Activated naive CD8-positive, alpha-beta T cell treated with anti-CD3 and anti-CD28 coated beads, Interleukin-2, amount 50 U/mL, for 16 hours (primary cell): ENCODE measurements at regions not wholly inside any gene's neighbourhood (a gene's known extent, or its start where the extent isn't known, plus 50 kb on each side); places are given as distances from the start of the nearest gene placed in this dataset.
"Not testable (repeated sequence)": the region's sequence is repeated elsewhere in the genome, so short reads cannot be mapped to it uniquely, and the experiment has no call there.

ENCODE experiments used
- DNase-seq: peaks from one replicate; pipeline ENCODE4 v3.0.0-alpha.2; 2020; ENCODE audit warnings: low read depth, low spot score

DNA sequence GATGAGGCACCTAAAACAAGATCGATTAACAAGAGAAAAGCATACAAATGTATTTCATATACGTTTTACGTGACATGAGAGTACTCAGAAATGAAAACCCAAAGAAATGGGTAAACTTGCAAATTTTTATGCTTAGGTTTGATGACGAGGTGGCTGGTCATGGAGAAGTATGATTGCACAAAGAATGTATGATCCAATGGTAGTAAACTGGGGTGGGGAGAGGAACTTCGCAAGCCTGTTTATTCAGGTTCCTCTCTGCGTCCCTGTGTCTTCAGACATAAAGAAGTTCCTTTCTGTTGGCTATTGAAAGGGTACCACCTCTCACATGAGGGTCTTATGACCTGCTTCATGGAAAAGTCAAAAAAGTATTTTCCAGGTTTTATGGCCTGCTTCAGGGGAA is 309.2 kb downstream of the BCOR start:
- DNase-seq = no peak

DNA sequence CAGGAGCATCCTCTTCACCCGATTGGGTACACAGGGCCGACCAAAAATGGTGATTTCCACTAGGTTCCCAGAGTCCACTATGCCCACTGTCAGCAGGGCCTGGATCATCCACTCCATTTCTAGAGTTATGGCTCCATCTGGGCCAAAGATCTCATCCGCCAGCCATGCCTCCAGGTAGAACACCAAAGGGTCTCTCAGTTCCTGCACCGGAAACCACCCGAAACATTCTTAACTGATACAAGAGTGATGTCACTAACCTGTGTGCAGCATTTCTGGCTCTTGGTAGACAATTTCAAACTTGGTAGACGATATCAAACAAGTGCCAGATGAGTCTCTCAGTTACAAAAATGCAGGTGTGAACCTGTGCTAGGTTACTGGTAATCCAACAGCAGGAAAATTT is 306.1 kb downstream of the BCOR start:
- no peak for DNase-seq

DNA sequence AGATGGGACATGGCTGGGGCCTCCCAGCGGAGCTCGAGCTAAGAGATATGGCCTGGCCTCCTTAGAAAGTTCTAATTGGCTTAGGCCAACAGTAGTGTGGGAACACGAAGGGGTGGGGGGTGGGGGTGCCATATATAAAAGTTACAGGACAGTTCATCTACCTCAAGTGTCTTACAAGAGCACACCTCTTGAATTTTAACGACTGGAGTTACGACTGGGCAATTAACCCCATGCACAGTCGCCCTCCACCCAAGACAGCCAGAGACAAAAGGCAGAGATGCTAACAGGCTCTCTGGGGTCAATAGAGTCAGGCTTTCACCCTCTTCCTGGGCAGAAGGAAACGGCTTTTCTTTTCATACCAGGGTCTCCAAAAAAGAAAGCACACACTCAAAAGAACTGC is 302.2 kb downstream of the BCOR start:
- no peak for DNase-seq

DNA sequence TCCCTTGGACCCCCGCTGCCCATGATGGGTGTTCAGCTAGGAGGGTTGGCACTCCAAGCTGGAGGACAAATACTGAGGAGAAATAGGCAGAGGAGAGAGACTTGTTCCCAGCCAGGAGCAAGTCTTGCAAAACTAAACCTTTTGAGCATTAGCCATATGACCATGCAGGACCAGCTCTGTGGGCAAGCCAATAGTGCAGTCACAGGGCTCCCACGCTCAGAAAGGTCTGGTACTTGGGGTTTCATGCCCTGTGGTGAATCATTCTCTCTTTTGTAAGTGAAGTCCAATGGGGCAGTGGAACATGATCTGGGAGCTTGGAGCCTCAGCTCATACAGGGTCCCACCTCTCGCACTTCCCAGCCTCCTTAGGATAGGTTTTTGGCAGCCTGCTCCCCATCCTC is 300.9 kb downstream of the BCOR start:
- DNase-seq = no peak

DNA sequence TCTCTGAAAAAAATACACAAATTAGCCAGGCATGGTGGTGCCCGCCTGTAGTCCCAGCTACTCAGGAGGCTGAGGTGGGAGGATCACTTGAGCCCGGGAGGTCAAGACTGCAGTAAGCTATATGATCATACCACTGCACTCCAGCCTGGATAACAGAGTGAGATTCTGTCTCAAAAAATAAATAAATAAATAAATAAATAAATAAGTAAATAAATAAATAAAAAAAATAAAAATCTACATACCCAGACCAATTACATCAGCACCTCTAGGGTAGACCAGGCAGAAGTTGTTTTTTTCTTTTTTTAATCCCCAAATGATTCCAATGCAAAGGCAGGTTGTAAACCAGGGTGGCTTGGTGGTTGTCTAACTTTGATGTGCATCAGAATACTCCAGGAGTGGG is 299.3 kb downstream of the BCOR start:
- DNase-seq = not testable (repeated sequence)

DNA sequence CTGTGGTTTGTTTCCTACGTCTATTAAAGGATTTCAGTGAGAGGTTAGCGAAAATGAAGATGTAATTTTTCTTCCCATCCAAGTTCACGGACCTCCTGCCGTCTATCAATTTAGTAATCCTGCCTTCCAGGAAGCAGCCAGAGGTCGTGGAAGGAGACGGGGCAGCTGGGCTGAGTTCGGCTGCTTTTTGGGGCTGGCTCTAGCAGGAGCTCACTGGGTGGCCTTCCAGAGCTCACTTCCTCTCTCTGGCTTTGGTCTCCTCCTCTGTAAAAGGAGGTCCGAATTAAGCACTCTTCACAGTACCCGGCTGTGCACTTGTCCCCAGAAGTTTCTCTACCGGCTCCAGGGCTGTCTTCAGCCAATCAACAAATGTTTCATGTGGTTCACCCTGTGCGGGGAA is 295.4 kb downstream of the BCOR start:
- DNase-seq = no peak

DNA sequence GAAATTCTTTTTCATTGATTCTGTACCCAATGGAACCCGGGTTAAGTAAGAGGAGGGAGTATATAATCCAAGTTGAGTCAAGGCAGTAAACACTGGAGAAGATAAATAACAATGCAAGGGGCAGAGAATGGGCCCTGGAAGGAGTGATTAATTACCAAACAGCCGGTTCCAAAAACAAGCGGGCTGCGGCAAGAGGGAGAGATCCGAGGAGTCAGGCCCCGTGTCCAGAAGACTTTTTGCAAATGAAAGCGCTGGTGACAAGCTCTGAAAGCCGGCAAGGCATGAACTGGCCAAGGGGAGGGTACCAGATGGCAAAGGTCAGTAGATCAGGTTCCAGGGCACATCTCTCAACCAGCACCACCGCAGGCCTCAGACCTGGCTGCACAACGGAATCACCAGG is 294.9 kb downstream of the BCOR start:
- DNase-seq = no peak

DNA sequence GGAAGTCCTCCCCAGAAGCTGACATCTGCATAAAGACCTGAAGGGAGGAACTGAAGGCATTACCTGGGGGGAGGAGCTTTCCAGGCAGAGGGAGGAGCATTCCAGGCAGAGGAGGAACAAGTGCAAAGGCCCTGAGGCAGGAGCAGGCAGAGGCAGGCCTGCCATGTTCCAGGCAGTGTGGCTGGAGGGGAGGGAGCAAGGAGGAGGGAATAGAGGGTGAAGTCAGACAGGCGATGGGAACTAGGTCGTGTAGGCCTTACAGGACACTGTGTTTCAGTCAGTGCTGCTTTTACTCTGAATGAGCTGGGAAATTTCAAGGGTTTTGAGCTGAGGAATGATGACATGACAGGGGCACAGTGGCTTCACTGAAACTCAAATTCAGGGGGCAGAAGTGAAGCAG is 292.7 kb downstream of the BCOR start:
- DNase-seq = no peak

DNA sequence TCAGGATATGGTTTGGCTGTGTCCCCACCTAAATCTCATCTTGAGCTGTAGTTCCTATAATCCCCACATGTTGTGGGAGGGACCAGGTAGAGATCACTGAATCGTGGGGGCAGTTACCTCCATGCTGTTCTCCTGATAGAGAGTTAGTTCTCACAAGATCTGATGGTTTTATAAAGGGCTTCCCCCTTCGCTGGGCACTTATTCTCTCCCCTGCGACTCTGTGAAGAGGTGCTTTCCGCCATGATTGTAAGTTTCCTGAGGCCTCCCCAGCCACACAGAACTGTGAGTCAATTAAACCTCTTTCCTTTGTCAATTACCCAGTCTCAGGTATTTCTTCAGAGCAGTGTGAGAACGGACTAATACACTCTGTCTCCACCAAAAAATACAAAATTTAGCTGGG is 291.9 kb downstream of the BCOR start:
- no peak for DNase-seq

DNA sequence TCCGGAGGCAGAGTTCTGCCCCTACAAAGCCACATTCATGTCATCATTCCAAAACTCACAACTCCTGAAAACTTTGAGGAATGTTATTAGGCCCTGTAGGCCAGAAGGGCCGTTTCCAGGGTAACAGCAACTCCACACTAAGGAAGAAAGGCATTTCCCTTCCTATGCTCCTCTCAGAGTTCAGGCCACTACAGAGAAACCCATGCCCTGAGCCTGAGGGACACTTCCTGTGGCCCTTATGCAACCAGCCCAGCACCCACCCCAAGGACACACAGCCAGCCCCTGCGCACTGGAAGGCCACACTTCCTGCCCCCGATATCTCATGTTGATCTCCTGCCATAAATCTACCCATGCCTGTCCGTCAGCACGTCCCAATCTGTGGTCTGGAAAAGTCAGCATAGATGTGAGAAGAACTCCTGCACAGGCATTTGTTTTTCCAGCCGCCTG is 289.3 kb downstream of the BCOR start:
- no peak for DNase-seq

DNA sequence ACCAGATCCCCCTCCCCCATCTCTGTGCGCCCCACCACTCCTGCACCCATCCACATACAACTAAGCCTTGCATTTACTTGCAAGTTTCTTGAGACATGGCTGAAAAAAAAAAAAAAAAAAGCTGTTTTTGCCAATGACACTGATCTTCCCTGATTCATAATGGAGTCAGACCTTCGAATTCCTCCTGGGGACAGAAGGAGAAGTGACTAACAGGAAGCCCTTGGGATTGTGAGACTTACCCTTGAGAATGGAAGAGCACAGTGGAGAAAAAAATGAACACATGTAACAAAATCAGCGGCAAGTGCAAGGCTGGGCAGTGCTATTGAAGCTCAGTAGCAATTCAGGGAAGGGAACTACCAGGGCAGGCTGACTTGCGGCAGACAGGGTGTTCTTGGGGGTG is 288.4 kb downstream of the BCOR start:
- DNase-seq = no peak

DNA sequence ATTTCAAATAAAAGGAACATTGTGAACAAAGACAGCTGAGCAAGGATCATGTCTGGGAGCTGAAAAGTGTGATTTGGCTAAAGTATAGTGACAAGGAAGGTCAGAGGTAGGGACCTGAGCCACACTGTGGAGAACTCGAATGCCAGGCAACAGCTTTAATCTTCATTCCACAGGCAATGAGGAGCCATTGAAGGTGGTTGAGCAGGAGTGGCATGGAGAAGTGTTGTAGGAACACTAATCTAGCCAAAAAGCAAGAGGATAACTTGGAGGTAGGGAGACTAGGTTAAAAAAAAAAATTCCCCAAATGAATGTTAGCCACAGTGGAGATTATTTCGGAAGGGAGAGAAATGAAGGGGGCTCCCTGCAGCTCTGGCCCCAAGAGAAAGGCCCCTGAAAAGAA is 286.9 kb downstream of the BCOR start:
- DNase-seq = no peak

DNA sequence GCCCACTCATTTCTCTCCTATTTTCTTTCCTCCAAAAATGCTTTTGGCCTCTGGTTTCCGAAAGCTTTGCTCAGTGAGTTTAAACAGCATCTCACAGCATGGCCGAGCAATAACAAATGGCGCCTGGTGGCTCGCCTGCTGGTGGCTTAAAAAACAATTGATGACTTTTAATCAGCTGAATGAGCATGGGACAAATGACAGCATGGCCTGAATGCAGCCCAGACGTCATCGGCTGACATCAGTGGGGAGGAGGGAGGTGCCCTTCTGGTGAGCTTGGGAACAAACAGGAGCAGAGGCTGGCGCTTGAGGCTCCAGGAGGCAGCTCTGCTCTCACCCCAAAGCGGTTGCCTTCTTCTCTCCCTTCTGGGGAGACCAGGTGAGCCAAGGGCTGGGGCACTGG is 286.4 kb downstream of the BCOR start:
- DNase-seq = no peak

DNA sequence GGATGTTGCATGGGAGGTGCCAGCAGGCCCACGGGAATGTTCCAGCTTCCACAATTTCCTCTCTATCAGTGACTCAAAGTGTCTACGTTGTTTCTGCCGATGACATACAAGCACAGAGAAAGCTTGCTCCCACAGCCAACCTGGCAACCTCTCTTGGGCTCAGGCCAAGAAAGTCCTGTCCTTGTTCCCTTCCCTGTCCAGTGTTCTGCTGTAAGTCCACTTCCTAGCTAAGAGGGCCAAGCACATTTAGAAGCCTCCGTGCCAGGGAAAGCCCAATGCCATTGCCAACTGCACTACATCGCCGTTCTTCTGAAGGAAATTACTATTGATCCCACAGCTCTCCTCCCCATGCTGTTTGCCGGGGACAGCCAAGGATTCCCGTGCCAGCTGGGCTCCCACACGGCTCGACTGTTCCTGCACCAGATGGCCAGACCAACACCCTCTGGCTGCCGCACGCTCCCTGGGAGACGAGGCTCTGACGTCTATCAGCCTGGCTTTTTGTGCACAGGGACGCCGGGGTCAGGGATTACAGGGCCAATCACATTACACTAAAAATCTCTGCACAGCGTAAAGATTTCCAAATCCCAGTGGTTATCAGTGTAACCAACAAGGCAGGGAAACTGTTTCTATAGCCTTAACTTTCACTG is 284.0 kb downstream of the BCOR start:
- no peak for DNase-seq

DNA sequence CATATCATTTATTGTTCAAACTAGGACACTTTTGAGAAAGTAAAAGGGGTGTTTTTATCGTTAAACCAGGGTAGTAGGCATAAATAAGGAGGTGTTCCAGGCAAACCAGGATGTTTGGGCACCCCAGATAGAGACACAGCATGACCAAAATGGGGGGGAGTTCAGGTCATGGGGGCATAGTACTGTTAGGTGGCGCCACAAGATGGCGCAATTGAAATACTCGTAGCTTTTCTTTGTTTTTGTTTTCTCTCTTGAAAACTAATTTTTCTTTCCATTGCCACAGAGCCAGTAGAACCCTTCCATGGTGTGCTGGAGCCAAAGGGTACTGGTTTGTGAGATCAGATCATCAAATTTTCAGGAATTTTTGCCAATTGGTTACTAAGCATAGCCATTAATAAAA is 283.4 kb downstream of the BCOR start:
- no peak for DNase-seq

DNA sequence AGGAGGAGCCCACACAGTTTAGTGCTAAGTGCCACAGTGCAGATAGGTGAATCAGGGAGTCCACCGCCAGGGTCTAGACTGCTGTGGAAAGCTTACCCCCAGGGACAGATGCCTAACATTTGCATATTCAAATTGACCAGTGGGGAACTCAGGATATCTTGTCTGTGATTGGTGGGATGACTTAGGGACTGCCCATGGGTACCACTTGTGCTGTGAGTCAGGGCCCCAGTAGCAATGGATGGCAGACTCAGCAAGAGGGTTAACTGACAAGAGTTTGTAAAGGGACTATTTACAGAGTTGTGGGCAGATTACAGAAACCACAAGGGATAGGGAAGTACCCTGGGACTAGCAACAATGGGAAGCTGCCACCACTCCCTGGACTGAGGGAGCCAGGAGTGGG is 282.1 kb downstream of the BCOR start:
- no peak for DNase-seq

DNA sequence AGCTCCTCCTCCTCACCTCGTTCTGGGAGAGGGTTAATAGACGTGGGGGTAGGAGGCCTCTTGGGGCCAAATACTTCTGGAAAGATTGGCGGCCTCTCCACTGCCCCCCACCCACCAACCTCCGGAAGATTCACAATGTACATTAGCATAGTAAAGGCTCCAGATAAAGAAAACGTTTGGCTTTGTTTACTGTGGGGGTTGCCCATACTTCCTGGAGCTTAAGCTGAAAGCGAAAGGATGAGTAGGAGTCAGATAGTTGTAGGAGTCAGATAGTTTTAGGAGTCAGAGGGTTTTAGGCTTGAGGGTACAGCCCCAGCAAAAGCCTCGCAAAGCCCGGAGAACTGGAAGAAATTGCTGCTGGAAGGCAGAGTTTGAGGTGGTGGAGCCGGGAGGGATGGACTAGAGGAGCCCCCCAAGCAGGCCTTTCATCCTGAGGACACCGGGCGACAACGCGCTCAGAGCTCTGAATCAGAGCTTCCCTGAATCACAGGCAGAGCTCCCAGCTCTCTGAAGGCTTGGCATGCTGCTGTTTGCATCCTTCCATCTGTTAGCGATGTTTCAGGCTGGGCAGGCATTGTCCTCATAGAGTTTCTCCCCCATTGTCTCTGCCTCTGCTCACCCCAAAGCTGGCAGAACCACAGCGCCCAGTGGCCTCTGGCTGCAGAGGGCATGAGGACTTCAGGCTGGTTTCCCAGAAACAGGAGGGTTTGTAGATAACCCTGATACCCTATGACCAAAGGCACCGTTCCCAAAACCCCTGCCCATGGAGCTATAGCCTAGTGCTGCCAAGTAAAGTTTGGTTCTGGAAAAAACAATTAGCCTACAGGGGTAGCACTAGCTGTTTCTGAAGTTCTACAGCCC is 280.7 kb downstream of the BCOR start:
- no peak for DNase-seq

DNA sequence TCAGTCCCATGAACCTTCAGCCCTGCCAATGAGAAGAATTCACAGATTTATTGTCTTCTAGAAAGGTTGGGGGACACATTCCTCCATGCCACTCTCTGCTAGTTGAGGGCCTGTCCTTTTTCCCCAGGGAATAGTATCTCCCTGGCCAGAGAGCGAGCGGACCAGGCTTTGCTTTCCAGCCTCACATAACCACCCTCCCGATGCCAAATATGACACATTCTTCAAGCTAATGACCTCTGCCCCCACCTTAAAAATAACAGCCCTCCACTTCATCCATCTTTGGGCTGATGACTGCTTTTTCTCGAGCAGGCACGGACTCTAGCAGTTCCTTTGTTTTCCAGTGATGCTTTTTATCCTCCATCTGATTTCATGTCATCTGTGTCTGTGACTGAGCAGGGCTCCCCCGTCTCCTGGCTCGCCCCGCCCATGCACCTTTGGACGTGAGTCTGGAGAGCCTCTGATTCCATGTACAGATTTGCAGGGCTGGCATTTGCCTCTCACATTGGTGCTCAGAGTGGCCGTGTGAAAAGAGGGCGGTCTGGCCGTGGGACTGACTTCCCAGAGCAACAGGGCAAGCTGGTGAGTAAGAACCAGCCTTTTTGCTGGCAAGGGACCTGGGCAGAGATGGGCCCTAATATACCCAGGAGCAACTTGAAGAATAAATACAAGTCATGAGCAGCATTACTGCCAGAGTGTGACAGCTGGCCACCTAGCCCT is 279.8 kb downstream of the BCOR start:
- no peak for DNase-seq

DNA sequence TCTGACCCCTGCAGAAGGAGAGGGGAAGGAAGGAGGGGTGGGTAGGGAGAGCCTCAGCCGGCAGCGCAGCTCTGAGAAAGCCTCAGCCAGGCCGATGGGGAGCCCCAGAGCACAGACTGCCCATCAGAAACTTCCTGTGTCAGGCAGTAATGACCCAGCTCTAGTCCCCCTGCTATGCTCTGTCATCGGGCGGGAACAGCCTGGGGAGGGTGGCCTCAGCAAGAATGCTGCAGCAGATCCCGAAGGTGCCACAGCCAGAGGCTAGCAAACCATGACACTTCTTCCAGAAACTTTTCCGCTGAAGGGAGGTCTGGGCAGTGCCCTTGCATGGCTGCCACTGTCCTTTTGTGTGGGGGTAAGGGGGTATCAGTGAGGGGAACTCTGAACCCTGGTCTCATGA is 279.0 kb downstream of the BCOR start:
- DNase-seq = no peak

DNA sequence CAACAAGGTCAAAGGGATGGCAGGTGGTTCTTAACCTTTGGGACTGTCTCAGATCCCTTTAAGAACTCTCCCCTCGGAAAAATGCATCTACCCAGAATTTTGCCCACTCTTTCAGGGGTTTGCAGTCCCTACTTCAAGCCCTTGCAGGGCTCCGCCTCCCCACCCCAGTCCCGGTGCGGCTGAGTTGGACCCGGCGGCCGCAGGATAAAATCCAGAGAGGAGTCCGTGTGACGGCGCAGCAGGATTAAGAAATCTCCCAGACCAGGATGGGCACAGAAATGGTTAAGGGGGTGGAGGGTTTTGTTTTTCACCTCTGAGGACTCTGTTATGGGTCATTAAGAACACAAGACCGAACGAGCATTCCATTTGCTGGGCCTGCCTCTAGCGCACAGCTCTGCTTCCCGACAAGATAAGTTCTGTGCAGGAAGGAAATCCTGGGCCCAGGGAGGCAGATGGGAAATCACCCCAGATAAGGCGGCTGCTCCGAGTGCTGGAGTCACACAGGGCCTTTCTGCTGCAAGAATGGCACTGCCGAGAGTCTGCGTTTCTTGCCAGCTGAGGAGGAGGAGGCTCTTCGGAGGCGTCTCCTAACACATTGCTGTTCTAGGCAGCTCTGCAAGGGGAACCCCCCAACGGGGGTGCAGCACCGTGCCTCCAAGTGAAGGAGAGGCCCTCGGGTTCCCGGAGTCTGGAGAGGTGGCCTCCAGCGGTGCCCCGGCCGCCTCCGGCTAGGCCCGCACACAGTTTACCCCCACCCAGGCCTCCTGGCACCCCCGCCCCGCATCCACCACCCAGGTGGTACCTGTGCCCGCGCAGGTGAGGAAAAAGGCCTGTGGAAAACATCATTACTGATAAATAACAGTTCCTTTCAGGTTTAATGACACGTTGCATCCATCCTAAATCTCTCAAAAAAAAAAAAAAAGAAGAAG is 277.6 kb downstream of the BCOR start:
- no peak for DNase-seq

DNA sequence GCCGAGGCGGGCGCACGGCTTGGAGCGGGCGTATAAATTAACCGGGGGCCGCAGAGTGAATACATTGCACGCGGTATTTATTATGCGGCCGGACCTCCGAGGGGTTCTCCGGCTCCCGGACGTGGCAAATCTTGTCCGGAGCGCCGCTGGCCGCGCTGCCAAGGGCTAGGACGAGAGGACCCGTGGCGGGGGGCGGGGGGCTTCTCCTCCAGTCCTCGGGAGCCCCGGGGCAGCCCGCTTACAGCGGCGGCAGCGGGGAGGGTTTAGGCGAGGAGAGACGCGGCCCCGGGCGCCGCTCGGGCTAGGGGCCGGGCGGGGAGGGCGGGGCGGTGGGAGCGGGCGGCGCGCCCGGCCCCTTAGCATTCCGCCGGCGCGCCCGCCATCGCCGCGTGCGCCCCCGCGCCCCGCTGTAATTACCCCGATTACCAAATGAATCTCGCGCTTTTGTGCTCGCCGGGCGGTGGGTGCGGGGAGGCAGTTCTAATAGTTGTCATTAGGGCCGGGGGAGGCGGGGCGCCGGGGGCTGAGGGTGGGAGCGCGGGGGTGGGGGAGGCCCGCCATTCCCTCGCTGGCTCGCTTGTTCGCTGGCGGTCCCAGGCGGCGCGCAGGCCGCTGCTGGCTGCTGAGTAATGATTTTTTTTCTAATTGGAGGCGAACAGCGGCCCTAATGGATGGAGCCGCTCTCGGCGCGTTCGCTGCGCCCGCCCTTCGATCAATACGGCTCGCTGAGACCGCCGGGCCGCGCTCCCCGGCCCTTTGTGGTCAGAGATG is 276.6 kb downstream of the BCOR start:
- DNase-seq = no peak
